DMS 273 (cell line): ENCODE measurements at regions not wholly inside any gene's neighbourhood (a gene's known extent, or its start where the extent isn't known, plus 50 kb on each side); places are given as distances from the start of the nearest gene placed in this dataset.
A peak's percentile ranks its signal among the peaks of the same experiment; 100 is the strongest.

Source experiments
- DNase-seq: peaks from one replicate; lab custom pipeline; 2025; ENCODE audit not compliant: unreplicated experiment; lab: John Stamatoyannopoulos, UW

DNA sequence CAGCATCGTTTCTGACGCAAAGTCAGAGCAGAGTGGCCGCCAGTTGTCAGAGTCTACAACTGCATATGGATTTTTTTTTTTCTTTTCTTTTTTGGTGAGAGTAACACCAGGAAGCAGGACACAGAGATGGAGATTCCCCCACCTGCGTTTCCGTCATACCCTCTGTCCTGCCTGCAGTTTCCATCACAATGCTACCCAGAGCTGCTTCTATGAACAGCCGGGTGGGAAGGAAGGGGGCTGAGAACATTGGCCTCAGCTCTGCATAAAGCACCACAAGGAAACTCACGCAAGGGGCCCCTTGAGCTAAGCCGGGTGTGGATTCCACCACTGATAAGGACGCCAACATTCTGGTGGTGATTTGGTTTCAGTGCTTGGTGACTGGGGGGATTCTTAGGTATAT, 183.5 kb upstream of the AFDN start:
- no peak for DNase-seq

DNA sequence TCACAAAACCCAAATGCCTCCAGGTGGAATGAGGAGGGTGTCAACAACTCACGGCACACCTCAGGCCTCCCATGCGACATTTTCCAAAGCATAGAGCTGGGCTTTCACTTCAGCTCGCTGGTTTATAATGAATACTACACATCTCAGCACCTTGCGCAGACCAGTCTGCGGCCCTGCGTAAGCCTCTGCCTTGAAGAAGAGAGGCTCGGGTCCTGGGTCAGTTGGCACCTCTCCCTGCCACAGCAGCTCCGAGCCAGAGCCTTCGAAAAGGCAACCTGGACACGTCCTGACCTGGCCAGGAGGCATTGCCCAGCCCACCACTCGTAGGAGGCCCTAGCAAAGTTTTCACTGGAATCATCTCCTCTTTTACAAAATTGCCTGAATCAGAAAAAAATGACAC, 183.0 kb upstream of the AFDN start:
- no peak for DNase-seq

GRCh38 chr6:167644412-167645132, 182.1 kb upstream of the AFDN start:
- no peak for DNase-seq

DNA sequence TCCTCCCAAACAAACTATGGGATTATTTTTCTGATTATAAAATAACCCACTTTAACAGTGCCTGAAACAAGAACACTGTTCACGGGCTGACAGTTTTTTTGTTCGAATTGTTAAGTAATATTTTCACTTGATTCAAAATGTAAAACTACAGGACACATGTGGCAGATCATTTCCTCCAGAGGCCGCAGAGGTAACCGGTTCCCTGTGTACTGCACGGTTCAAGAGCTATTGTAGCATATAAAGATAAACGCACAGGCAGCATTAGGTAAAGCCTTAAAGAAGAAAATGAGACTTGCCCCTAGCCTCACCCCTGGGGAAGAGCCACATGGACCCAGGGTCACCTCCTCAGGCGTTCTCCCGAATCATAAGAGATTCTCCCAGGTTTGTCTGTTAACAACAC, 181.3 kb upstream of the AFDN start:
- DNase-seq = no peak

- no peak for DNase-seq
Measured at GRCh38 chr6:167647306-167647705, 179.4 kb upstream of the AFDN start.

DNA sequence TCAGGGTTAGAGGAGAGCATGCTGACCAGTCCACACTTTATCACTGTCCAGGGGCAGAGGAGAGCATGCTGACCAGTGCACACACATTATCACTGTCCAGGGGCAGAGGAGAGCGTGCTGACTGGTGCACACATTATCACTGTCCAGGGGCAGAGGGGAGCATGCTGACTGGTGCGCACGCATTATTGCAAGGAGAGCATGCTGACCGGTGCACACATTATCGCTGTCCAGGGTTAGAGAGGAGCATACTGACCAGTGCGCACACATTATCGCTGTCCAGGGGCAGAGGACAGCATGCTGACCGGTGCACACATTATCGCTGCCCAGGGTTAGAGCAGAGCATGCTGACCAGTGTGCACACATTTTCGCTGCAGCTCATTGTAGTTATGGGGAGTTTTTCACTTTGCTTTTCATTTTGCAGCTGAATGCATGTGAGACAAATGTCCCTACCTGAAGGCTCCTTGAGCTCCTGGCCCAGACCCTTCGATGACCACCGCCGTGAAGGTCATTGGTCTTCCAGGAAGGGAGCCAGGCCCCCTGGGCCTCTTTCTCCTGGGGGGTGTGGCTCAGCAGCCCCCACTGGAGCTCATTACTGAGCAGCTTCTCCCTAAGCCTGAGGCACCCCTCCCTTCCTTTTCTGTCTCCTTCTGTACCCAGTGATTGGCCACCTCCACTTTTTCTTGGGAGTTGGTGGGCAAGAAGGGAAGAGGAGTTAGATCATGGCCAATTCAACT, 178.8 kb upstream of the AFDN start:
- DNase-seq = no peak

- DNase-seq = no peak
Measured at GRCh38 chr6:167648501-167649278, 178.0 kb upstream of the AFDN start.

- DNase-seq = no peak
Measured at GRCh38 chr6:167649476-167649875, 177.2 kb upstream of the AFDN start.

GRCh38 chr6:167650730-167651317, 175.9 kb upstream of the AFDN start:
- DNase-seq = peak; percentile 68

GRCh38 chr6:167651318-167652041, 175.2 kb upstream of the AFDN start:
- no peak for DNase-seq

GRCh38 chr6:167652042-167652700, 174.5 kb upstream of the AFDN start:
- DNase-seq = no peak

DNA sequence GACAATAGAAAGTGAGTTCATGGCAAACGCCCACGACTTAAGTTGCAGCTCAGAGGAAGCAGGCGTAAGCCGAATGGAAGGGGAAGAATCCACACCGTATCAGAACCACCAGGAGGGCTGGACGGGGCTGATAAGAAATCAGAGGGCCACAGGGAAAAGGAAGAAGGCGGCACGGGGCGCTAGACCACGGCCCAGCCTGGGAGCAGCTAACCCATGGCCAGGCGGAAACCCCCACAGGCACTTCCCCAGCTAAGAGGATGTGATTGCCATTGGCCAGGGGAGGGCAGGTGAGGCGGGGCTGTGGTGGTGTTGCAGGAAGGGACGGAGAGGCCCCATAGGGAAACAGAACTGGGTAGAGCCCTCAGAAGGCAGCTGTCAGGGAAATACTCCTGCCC, 174.0 kb upstream of the AFDN start:
- DNase-seq = no peak

GRCh38 chr6:167653561-167653960, 173.2 kb upstream of the AFDN start:
- no peak for DNase-seq

DNA sequence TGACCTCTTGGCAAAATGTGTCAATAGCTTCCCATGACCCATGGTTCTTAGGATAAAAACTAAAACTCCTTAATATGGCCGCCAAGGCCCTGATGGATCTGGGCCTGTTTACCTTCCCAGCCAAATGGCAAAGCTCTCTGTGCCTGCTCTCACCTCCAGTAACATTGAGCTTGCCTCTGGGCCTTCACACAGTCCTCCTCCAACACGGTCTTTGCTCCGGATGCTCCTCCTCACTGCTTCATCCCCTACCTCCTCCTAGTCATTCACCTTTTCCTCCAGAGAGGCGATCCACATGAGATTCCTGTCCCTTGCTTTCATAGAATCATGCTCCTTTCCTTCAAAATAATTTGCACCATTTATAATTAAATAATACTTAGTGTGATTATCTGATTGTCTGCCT, 172.3 kb upstream of the AFDN start:
- DNase-seq = no peak

- DNase-seq = no peak
Measured at GRCh38 chr6:167655174-167655821, 171.4 kb upstream of the AFDN start.

DNA sequence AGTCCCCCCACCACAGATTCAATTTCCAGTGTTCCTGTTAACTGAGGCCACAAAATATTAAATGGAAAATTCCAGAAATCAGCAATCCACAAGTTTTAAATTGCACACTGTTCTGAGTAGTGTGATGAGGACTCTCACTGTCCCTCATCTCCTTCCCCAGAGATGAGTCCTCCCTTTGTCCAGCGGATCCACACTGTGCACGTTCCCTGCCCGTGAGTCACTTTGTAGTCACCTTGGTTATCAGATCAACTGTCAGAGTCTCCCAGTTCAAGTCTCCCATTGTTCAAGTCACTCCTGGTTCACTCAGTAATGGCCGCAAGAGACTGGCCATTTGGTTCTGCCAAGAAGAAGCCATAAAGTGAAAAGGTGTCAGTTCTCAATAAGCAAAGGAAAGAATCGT, 168.6 kb upstream of the AFDN start:
- no peak for DNase-seq

DNA sequence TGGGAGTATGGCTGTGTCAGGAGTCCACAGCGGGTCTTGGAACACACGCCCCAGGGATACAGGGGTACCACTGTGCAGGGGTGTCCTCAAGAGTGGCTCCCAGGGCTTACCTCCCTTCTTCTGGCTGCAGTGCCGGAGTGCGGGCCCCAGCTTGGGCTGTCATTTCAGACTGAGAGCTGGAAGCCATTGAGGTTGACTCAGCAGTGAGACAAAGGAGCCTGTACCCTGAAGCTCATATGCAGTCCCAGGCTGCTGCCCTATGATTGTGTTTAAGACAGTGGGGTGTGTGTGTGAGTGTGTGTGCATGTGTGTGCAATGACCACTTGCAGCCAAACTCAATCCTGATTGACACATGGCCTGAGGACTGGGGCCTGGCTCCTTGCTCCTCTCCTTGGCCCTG, 167.7 kb upstream of the AFDN start:
- no peak for DNase-seq

DNA sequence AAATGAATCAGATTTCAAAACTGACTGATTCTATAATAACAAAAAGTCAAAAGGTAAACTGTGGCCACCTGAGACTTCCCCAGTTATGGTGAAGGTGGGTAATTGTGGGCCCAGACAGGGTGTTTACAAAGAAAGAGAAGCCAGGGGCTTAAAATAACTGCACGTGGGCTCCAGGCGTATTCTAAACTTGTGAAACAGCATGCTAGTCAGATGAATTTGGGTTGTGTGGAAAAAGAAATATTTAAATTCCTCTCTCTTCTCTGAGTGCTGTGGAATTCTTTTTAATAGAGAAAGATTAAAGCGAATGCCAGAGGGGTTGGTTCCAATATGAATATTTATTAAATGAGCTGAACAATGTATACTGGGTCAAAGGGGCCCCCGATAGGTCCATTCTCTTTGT, 166.3 kb upstream of the AFDN start:
- DNase-seq = no peak

DNA sequence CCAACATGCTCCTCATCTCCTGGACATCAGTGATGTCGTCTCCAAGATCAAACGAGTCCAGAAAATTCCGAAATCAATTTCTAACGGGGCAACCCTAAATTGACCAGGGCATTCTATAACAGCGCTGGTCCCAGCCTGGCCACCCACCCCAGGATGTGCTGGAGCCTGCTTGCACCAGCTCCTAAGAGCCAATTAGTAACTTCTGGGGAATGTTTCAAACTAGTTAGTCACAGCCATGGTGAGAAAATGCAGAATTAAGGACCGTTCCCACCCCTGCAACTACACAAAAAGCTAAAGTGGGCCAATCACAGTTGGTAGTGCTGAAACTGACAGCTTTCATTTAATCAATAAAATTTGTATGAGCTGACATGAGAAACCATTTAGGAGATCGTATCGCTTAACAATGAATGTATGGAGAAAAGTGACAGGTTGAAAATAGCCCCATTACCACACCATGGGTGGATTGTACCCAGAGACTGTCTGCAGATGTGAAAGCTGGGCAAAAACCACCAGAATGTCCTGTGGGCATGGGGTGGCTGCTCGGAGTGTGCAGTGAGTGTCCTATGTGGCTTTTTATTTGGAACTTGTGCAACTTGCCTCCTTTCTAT, 165.7 kb upstream of the AFDN start:
- DNase-seq = no peak
